Motor neuron (in vitro differentiated cells): ENCODE measurements at regions not wholly inside any gene's neighbourhood (a gene's known extent, or its start where the extent isn't known, plus 50 kb on each side); places are given as distances from the start of the nearest gene placed in this dataset.
"Not testable (repeated sequence)": the region's sequence is repeated elsewhere in the genome, so short reads cannot be mapped to it uniquely, and the experiment has no call there.

Experiments used
- ATAC-seq, 8 experiments: fragments of 200-7000 bp; cut with Tn5 transposase; replicated peaks in 6 of 8; 2 replicates each; pipeline ENCODE4 v1.8.0; 2021; ENCODE audit warnings: mild to moderate bottlenecking in 8 of 8, moderate library complexity in 8 of 8
- H3K27ac ChIP-seq, 2 donors: fragments of 250-450 bp; sonication (Bioruptor Pico); 2 replicates each; pipeline ENCODE4 v1.9.0; 2021; ENCODE audit warnings: antibody characterized with exemption in 2 of 2, mild to moderate bottlenecking in 2 of 2, moderate library complexity in 1 of 2
- H3K4me1 ChIP-seq, 2 donors: fragments of 250-450 bp; sonication (Bioruptor Pico); replicated peaks in 1 of 2; 2 replicates each; pipeline ENCODE4 v1.6.1; 2021; ENCODE audit warnings: antibody characterized with exemption in 2 of 2, mild to moderate bottlenecking in 2 of 2, moderate library complexity in 1 of 2
- H3K4me3 ChIP-seq, 5 donors: fragments of 250-450 bp; sonication (Bioruptor Pico); 2 replicates each; pipeline ENCODE4 v1.9.0; 2021; ENCODE audit warnings: antibody characterized with exemption in 5 of 5, mild to moderate bottlenecking in 5 of 5, moderate library complexity in 4 of 5
- WGBS, 10 experiments: fragments of 450-650 bp; shearing (Covaris generic); methylation state at CpG; one replicate each; pipeline ENCODE4 v1.0.0; 2022; 5-methylcytosine and 5-hydroxymethylcytosine counted together
- in situ Hi-C, 9 experiments: fragments of 400-800 bp; cut with MboI; loops; one replicate each; pipeline ENCODE4 v1.15.0; 2021; ENCODE audit warnings: low sequenced_read_pairs in 9 of 9, low pct_unique_long_range_greater_than_20kb in 2 of 9; ENCODE audit not compliant: unreplicated experiment in 9 of 9

GRCh38 chr17:22102177-22102576, 409.9 kb downstream of the KCNJ18 start:
- in situ Hi-C loops, result no loop called here
- H3K27ac ChIP-seq, result no peak overlapping the region
- WGBS, 10 experiments, result 0 to 100% (median 69%) methylated on average over 1 to 6 of the region's 6 CpGs
- H3K4me1 ChIP-seq, result no peaks in the 10 kb centered on the region
- ATAC-seq, result no peak
- H3K4me3 ChIP-seq, result no peak overlapping the region

GRCh38 chr17:22116720-22117119, 424.4 kb downstream of the KCNJ18 start:
- in situ Hi-C loops, H3K4me3 ChIP-seq: not testable (repeated sequence)
- 0 to 44% (median 16%) methylated on average over 1 to 3 of the region's 3 CpGs; no CpG with 5 or more reads in 1 of the 10 experiments for WGBS, 10 experiments
- ATAC-seq, result peak in 5 of 8 experiments; percentile 49 to 97 (median 62)
- H3K4me1 ChIP-seq, result peaks cover 8 to 10% of the 10 kb centered on the region in 2 donors
- peak overlapping the region; percentile 52 to 77 for H3K27ac ChIP-seq

GRCh38 chr17:22117401-22117800, 425.1 kb downstream of the KCNJ18 start:
- 13 to 100% (median 50%) methylated on average over 1 to 2 of the region's 2 CpGs for WGBS, 10 experiments
- peak overlapping the region in 1 of 2 donors; percentile 60 for H3K27ac ChIP-seq
- peaks cover 8 to 10% of the 10 kb centered on the region in 2 donors for H3K4me1 ChIP-seq
- H3K4me3 ChIP-seq, in situ Hi-C loops: not testable (repeated sequence)
- ATAC-seq, result peak in 2 of 8 experiments; percentile 52 to 77

GRCh38 chr17:22119016-22119415, 426.7 kb downstream of the KCNJ18 start:
- peaks cover 8 to 10% of the 10 kb centered on the region in 2 donors for H3K4me1 ChIP-seq
- H3K27ac ChIP-seq, H3K4me3 ChIP-seq, ATAC-seq, in situ Hi-C loops: not testable (repeated sequence)
- 18 to 60% (median 38%) methylated on average over 1 to 4 of the region's 7 CpGs; no CpG with 5 or more reads in 5 of the 10 experiments for WGBS, 10 experiments

- ATAC-seq, H3K27ac ChIP-seq, in situ Hi-C loops, H3K4me3 ChIP-seq: not testable (repeated sequence)
- peaks cover 8 to 10% of the 10 kb centered on the region in 2 donors for H3K4me1 ChIP-seq
- 0 to 100% (median 69%) methylated on average over 1 to 3 of the region's 3 CpGs for WGBS, 10 experiments
Measured at GRCh38 chr17:22119751-22120150, 427.4 kb downstream of the KCNJ18 start.

GRCh38 chr17:22123536-22124281, 431.4 kb downstream of the KCNJ18 start:
- Histone ChIP-seq H3K4me3 (no peak overlapping the region), H3K4me1 (no peaks in the 10 kb centered on the region), H3K27ac (no peak overlapping the region)
- WGBS, 10 experiments, result 6 to 50% (median 37%) methylated on average over 8 of the region's 8 CpGs
- ATAC-seq, result no peak
- in situ Hi-C loops, result no loop called here

- no peak for ATAC-seq
- 17 to 83% (median 61%) methylated on average over 1 of the region's 1 CpG; no CpG with 5 or more reads in 1 of the 10 experiments for WGBS, 10 experiments
- Histone ChIP-seq H3K4me1 (no peaks in the 10 kb centered on the region), H3K4me3 (no peak overlapping the region), H3K27ac (no peak overlapping the region)
- in situ Hi-C loops, result no loop called here
Measured at GRCh38 chr17:22128171-22128570, 435.8 kb downstream of the KCNJ18 start.

GRCh38 chr17:22128723-22129122, 436.4 kb downstream of the KCNJ18 start:
- Histone ChIP-seq H3K4me1 (no peaks in the 10 kb centered on the region), H3K4me3 (no peak overlapping the region), H3K27ac (no peak overlapping the region)
- in situ Hi-C loops, result no loop called here
- 19 to 100% (median 87%) methylated on average over 1 of the region's 1 CpG for WGBS, 10 experiments
- peak in 1 of 8 experiments; percentile 32 for ATAC-seq

- WGBS, 10 experiments, result 2 to 64% (median 42%) methylated on average over 3 to 5 of the region's 5 CpGs
- in situ Hi-C loops, result not testable (repeated sequence)
Measured at GRCh38 chr17:22129920-22130319, 437.6 kb downstream of the KCNJ18 start.

GRCh38 chr17:22131740-22132139, 439.4 kb downstream of the KCNJ18 start:
- Histone ChIP-seq H3K4me3 (no peak overlapping the region), H3K4me1 (no peaks in the 10 kb centered on the region), H3K27ac (no peak overlapping the region)
- ATAC-seq, result no peak
- 0 to 36% (median 9%) methylated on average over 1 of the region's 1 CpG for WGBS, 10 experiments
- in situ Hi-C loops, result no loop called here

More at GRCh38 chr17:22129920-22130319, 437.6 kb downstream of the KCNJ18 start:
- not testable (repeated sequence) for ATAC-seq, H3K27ac ChIP-seq, H3K4me3 ChIP-seq, H3K4me1 ChIP-seq

GRCh38 chr17:22138861-22139469, 446.6 kb downstream of the KCNJ18 start:
- H3K4me3 ChIP-seq, result no peak overlapping the region
- no peaks in the 10 kb centered on the region for H3K4me1 ChIP-seq
- no peak overlapping the region for H3K27ac ChIP-seq
- 0 to 31% (median 15%) methylated on average over 1 to 2 of the region's 2 CpGs for WGBS, 10 experiments
- in situ Hi-C loops, result no loop called here
- ATAC-seq, result no peak

GRCh38 chr17:22142091-22142490, 449.8 kb downstream of the KCNJ18 start:
- ATAC-seq, result no peak
- 0 to 62% (median 27%) methylated on average over 1 to 10 of the region's 10 CpGs for WGBS, 10 experiments
- Histone ChIP-seq H3K27ac (no peak overlapping the region), H3K4me1 (no peaks in the 10 kb centered on the region), H3K4me3 (no peak overlapping the region)
- in situ Hi-C loops, result no loop called here

GRCh38 chr17:22145605-22146178, 453.4 kb downstream of the KCNJ18 start:
- H3K4me3 ChIP-seq, result no peak overlapping the region
- 6 to 66% (median 53%) methylated on average over 6 to 13 of the region's 13 CpGs for WGBS, 10 experiments
- ATAC-seq, result no peak
- in situ Hi-C loops, result no loop called here
- H3K4me1 ChIP-seq, result no peaks in the 10 kb centered on the region
- H3K27ac ChIP-seq, result no peak overlapping the region
